HL-60 (cell line): ENCODE measurements at regions not wholly inside any gene's neighbourhood (a gene's known extent, or its start where the extent isn't known, plus 50 kb on each side); places are given as distances from the start of the nearest gene placed in this dataset.

ENCODE experiments used
- CTCF ChIP-seq: IDR thresholded peaks from one replicate; pipeline ENCODE4 v1.5.1; 2011; ENCODE audit warnings: low read length, control low read depth, inconsistent platforms; ENCODE audit not compliant: insufficient read depth
- POLR2AphosphoS5 ChIP-seq: IDR thresholded peaks from 2 replicates; pipeline ENCODE4 v1.6.1; 2012; ENCODE audit warnings: low read depth

GRCh38 chr5:66273121-66273520 lies 129.0 kb downstream of the SREK1 start:
- no peak for TF ChIP-seq CTCF
- TF ChIP-seq POLR2AphosphoS5: no peak
